ENCODE measurements at regions not wholly inside any gene's neighbourhood (a gene's known extent, or its start where the extent isn't known, plus 50 kb on each side); places are given as distances from the start of the nearest gene placed in this dataset.

- no peak for TF ChIP-seq CTCF (IDR thresholded peaks at IDR 0.05)
These were observed 96.2 kb downstream of the BBS10 start for GRCh38 chr12:76252031-76252430.

GRCh38 chr12:76250256-76250655, 98.0 kb downstream of the BBS10 start:
- no peak for TF ChIP-seq CTCF (IDR thresholded peaks at IDR 0.05)

GRCh38 chr12:76249501-76249900, 98.7 kb downstream of the BBS10 start:
- TF ChIP-seq CTCF (IDR thresholded peaks at IDR 0.05), result no peak

- TF ChIP-seq CTCF (IDR thresholded peaks at IDR 0.05), result no peak
These were observed 100.2 kb downstream of the BBS10 start for GRCh38 chr12:76247992-76248391.

GRCh38 chr12:76247026-76247646, 101.1 kb downstream of the BBS10 start:
- TF ChIP-seq CTCF (IDR thresholded peaks at IDR 0.05), result no peak

GRCh38 chr12:76246611-76247010, 101.6 kb downstream of the BBS10 start:
- TF ChIP-seq CTCF (IDR thresholded peaks at IDR 0.05), result no peak

- TF ChIP-seq CTCF (IDR thresholded peaks at IDR 0.05), result no peak
These were observed 103.9 kb downstream of the BBS10 start for GRCh38 chr12:76244300-76244699.

Data from LNCAP (cell line).